Activated CD8-positive, alpha-beta T cell treated with anti-CD3 and anti-CD28 coated beads, Interleukin-2, amount 10 ng/mL, durations not matched to agents 7 days and 5 days (primary cell): ENCODE measurements at regions not wholly inside any gene's neighbourhood (a gene's known extent, or its start where the extent isn't known, plus 50 kb on each side); places are given as distances from the start of the nearest gene placed in this dataset.

Experiments
- ATAC-seq: fragments of 150-1000 bp; cut with Tn5 transposase; one replicate; pipeline ENCODE4 v1.10.0; 2021; ENCODE audit warnings: moderate library complexity
- CTCF ChIA-PET: fragments of 350-600 bp; sonication (Branson Sonifier 250); formaldehyde crosslinking; loops from one replicate; lab custom pipeline; 2021; ENCODE audit warnings: antibody characterized with exemption; lab: Charles Lee
- POLR2A ChIA-PET: fragments of 350-600 bp; sonication (Branson Sonifier 250); formaldehyde crosslinking; loops from one replicate; lab custom pipeline; 2021; ENCODE audit warnings: antibody characterized with exemption; lab: Charles Lee
- DNase-seq: peaks from one replicate; pipeline ENCODE4 v3.0.0-alpha.2; 2020
- H3K27ac Mint-ChIP-seq: one replicate; pipeline ENCODE4 v1.8.0; 2021; ENCODE audit warnings: mild to moderate bottlenecking, mixed read lengths
- H3K27me3 Mint-ChIP-seq: one replicate; pipeline ENCODE4 v1.8.0; 2021; ENCODE audit warnings: low read depth, mixed read lengths
- H3K36me3 Mint-ChIP-seq: one replicate; pipeline ENCODE4 v1.8.0; 2021; ENCODE audit warnings: low read depth, mixed read lengths
- H3K4me1 Mint-ChIP-seq: one replicate; pipeline ENCODE4 v1.8.0; 2021; ENCODE audit warnings: low read depth, mixed read lengths
- H3K4me3 Mint-ChIP-seq: one replicate; pipeline ENCODE4 v1.8.0; 2021; ENCODE audit warnings: mild to moderate bottlenecking, mixed read lengths
- H3K9me3 Mint-ChIP-seq: one replicate; pipeline ENCODE4 v1.8.0; 2022; ENCODE audit warnings: mixed read lengths; ENCODE audit not compliant: insufficient read depth

- H3K9me3 Mint-ChIP-seq: no peaks in the 10 kb centered on the region
- no peak overlapping the region for H3K27ac Mint-ChIP-seq
- peaks cover 17% of the 10 kb centered on the region for H3K4me1 Mint-ChIP-seq
- ChIA-PET CTCF (interaction anchor here (3.1 kb wide), 1 partner anchor 140 kb away, joined by 13 read pairs; no protein-coding TSS in a partner anchor), POLR2A (no interaction called here)
- H3K27me3 Mint-ChIP-seq: peaks cover 2% of the 10 kb centered on the region
- H3K36me3 Mint-ChIP-seq: peaks cover 3% of the 10 kb centered on the region
- DNase-seq (no peak), ATAC-seq (no peak)
- no peak overlapping the region for H3K4me3 Mint-ChIP-seq
Measured at GRCh38 chr5:173785400-173785799, 102.7 kb upstream of the CPEB4 start.

GRCh38 chr5:173785866-173786265 is 102.3 kb upstream of the CPEB4 start:
- ChIA-PET POLR2A (no interaction called here), CTCF (interaction anchor here (1.7 to 3.1 kb wide), 2 partner anchors 8 to 140 kb away, joined by 4 to 13 read pairs; no protein-coding TSS in a partner anchor)
- ATAC-seq: no peak
- Mint-ChIP-seq H3K4me3 (no peak overlapping the region), H3K27ac (no peak overlapping the region), H3K36me3 (peaks cover 3% of the 10 kb centered on the region), H3K27me3 (peaks cover 2% of the 10 kb centered on the region), H3K4me1 (peaks cover 17% of the 10 kb centered on the region), H3K9me3 (no peaks in the 10 kb centered on the region)
- DNase-seq: no peak

GRCh38 chr5:173786286-173787187 is 101.6 kb upstream of the CPEB4 start:
- Mint-ChIP-seq H3K4me3 (no peak overlapping the region), H3K27ac (no peak overlapping the region), H3K4me1 (peaks cover 15% of the 10 kb centered on the region), H3K9me3 (no peaks in the 10 kb centered on the region), H3K27me3 (peaks cover 2% of the 10 kb centered on the region), H3K36me3 (peaks cover 3% of the 10 kb centered on the region)
- ChIA-PET CTCF (interaction anchor here (0.6 to 3.1 kb wide), 4 partner anchors 9 to 185 kb away, joined by 3 to 13 read pairs (median 4); no protein-coding TSS in a partner anchor), POLR2A (no interaction called here)
- no peak for ATAC-seq
- no peak for DNase-seq

GRCh38 chr5:173789031-173789920 is 98.9 kb upstream of the CPEB4 start:
- peaks cover 3% of the 10 kb centered on the region for H3K4me1 Mint-ChIP-seq

GRCh38 chr5:173790177-173790719 is 97.9 kb upstream of the CPEB4 start:
- H3K27me3 Mint-ChIP-seq: peaks cover 2% of the 10 kb centered on the region
- no peak overlapping the region for H3K4me3 Mint-ChIP-seq
- ATAC-seq (no peak), DNase-seq (no peak)
- POLR2A ChIA-PET: no interaction called here
- H3K27ac Mint-ChIP-seq: no peak overlapping the region
- no peaks in the 10 kb centered on the region for H3K9me3 Mint-ChIP-seq
- no peaks in the 10 kb centered on the region for H3K36me3 Mint-ChIP-seq
- CTCF ChIA-PET: interaction anchor here (1.1 kb wide), 1 partner anchor 183 kb away, joined by 3 read pairs; no protein-coding TSS in a partner anchor
- peaks cover 3% of the 10 kb centered on the region for H3K4me1 Mint-ChIP-seq

More at GRCh38 chr5:173789031-173789920, 98.9 kb upstream of the CPEB4 start:
- no peaks in the 10 kb centered on the region for H3K9me3 Mint-ChIP-seq
- ChIA-PET POLR2A (no interaction called here), CTCF (interaction anchor here (1.1 kb wide), 1 partner anchor 184 kb away, joined by 3 read pairs; no protein-coding TSS in a partner anchor)
- H3K27me3 Mint-ChIP-seq: peaks cover 2% of the 10 kb centered on the region
- H3K27ac Mint-ChIP-seq: no peak overlapping the region
- no peak overlapping the region for H3K4me3 Mint-ChIP-seq
- no peaks in the 10 kb centered on the region for H3K36me3 Mint-ChIP-seq
- ATAC-seq (no peak), DNase-seq (no peak)

- no peak for DNase-seq
- peaks cover 2% of the 10 kb centered on the region for H3K27me3 Mint-ChIP-seq
- no peak for ATAC-seq
- no peaks in the 10 kb centered on the region for H3K36me3 Mint-ChIP-seq
- POLR2A ChIA-PET: no interaction called here
- no peaks in the 10 kb centered on the region for H3K4me1 Mint-ChIP-seq
- no peaks in the 10 kb centered on the region for H3K9me3 Mint-ChIP-seq
- CTCF ChIA-PET: no interaction called here
- H3K27ac Mint-ChIP-seq: no peak overlapping the region
- no peak overlapping the region for H3K4me3 Mint-ChIP-seq
Measured at GRCh38 chr5:173790836-173791546, 97.2 kb upstream of the CPEB4 start.

GRCh38 chr5:173791878-173792277 is 96.3 kb upstream of the CPEB4 start:
- ChIA-PET POLR2A (no interaction called here), CTCF (no interaction called here)
- H3K27ac Mint-ChIP-seq: no peak overlapping the region
- ATAC-seq: no peak
- peaks cover 4% of the 10 kb centered on the region for H3K27me3 Mint-ChIP-seq
- no peaks in the 10 kb centered on the region for H3K9me3 Mint-ChIP-seq
- no peak overlapping the region for H3K4me3 Mint-ChIP-seq
- no peaks in the 10 kb centered on the region for H3K4me1 Mint-ChIP-seq
- DNase-seq: no peak
- no peaks in the 10 kb centered on the region for H3K36me3 Mint-ChIP-seq

GRCh38 chr5:173792781-173793547 is 95.2 kb upstream of the CPEB4 start:
- Mint-ChIP-seq H3K4me3 (no peak overlapping the region), H3K36me3 (no peaks in the 10 kb centered on the region), H3K27ac (no peak overlapping the region), H3K27me3 (peaks cover 2% of the 10 kb centered on the region), H3K9me3 (no peaks in the 10 kb centered on the region), H3K4me1 (no peaks in the 10 kb centered on the region)
- POLR2A ChIA-PET: no interaction called here
- no peak for ATAC-seq
- no peak for DNase-seq
- CTCF ChIA-PET: interaction anchor here (1.6 kb wide), 1 partner anchor 12 kb away, joined by 3 read pairs; no protein-coding TSS in a partner anchor

- Mint-ChIP-seq H3K4me1 (no peaks in the 10 kb centered on the region), H3K27ac (no peak overlapping the region)
Measured at GRCh38 chr5:173793648-173794548, 94.3 kb upstream of the CPEB4 start.

GRCh38 chr5:173794901-173795416 is 93.2 kb upstream of the CPEB4 start:
- no peak for ATAC-seq
- no peaks in the 10 kb centered on the region for H3K36me3 Mint-ChIP-seq
- ChIA-PET CTCF (no interaction called here), POLR2A (no interaction called here)
- no peaks in the 10 kb centered on the region for H3K9me3 Mint-ChIP-seq
- H3K27me3 Mint-ChIP-seq: peaks cover 4% of the 10 kb centered on the region
- no peak overlapping the region for H3K27ac Mint-ChIP-seq
- no peaks in the 10 kb centered on the region for H3K4me1 Mint-ChIP-seq
- DNase-seq: no peak
- H3K4me3 Mint-ChIP-seq: no peak overlapping the region

More at GRCh38 chr5:173793648-173794548, 94.3 kb upstream of the CPEB4 start:
- no peak for ATAC-seq
- peaks cover 2% of the 10 kb centered on the region for H3K27me3 Mint-ChIP-seq
- CTCF ChIA-PET: interaction anchor here (1.6 kb wide), 1 partner anchor 13 kb away, joined by 3 read pairs; no protein-coding TSS in a partner anchor
- H3K36me3 Mint-ChIP-seq: no peaks in the 10 kb centered on the region
- POLR2A ChIA-PET: no interaction called here
- DNase-seq: no peak
- no peaks in the 10 kb centered on the region for H3K9me3 Mint-ChIP-seq
- no peak overlapping the region for H3K4me3 Mint-ChIP-seq
